Sciatic nerve (tissue), 2 donors: ENCODE measurements at regions not wholly inside any gene's neighbourhood (a gene's known extent, or its start where the extent isn't known, plus 50 kb on each side); places are given as distances from the start of the nearest gene placed in this dataset.

Source experiments
- ATAC-seq: fragments of 200-7000 bp; cut with Tn5 transposase; one replicate; pipeline ENCODE4 v1.9.1; 2020; ENCODE audit warnings: mild to moderate bottlenecking, moderate library complexity
- DNase-seq: peaks from one replicate; pipeline ENCODE4 v3.0.0-alpha.2; 2020; ENCODE audit warnings: low spot score
- intact Hi-C: fragments of 100-400 bp; cut with DNase I; formaldehyde crosslinking; loops from one replicate; pipeline ENCODE4 v1.14.2; 2022
- donor health status: DM: no; HTN: no; CAD: no.
- donor health status: DM: no; HTN: no; CAD: no.

GRCh38 chr14:65261946-65262345, 150.6 kb upstream of the FUT8 start:
- intact Hi-C loops, result no loop called here
- no peak for DNase-seq
- no peak for ATAC-seq

GRCh38 chr14:65263177-65263788, 149.2 kb upstream of the FUT8 start:
- no peak for DNase-seq
- ATAC-seq, result no peak
- intact Hi-C loops, result no loop called here

- ATAC-seq, result no peak
- DNase-seq, result no peak
- intact Hi-C loops, result no loop called here
Measured at GRCh38 chr14:65267856-65268255, 144.7 kb upstream of the FUT8 start.

GRCh38 chr14:65268594-65268993, 143.9 kb upstream of the FUT8 start:
- intact Hi-C loops, result no loop called here
- no peak for DNase-seq
- ATAC-seq, result no peak

- no peak for DNase-seq
- ATAC-seq, result no peak
- intact Hi-C loops, result no loop called here
Measured at GRCh38 chr14:65269732-65270131, 142.8 kb upstream of the FUT8 start.

GRCh38 chr14:65277027-65277426, 135.5 kb upstream of the FUT8 start:
- DNase-seq (no peak), ATAC-seq (no peak)
- intact Hi-C loops, result no loop called here

- ATAC-seq (peak; percentile 29), DNase-seq (no peak)
- intact Hi-C loops, result no loop called here
Measured at GRCh38 chr14:65277580-65278270, 134.8 kb upstream of the FUT8 start.

- intact Hi-C loops, result no loop called here
- no peak for ATAC-seq
- no peak for DNase-seq
Measured at GRCh38 chr14:65278589-65278988, 133.9 kb upstream of the FUT8 start.

GRCh38 chr14:65279510-65279909, 133.0 kb upstream of the FUT8 start:
- intact Hi-C loops, result no loop called here
- DNase-seq, result no peak
- no peak for ATAC-seq

GRCh38 chr14:65279958-65280357, 132.6 kb upstream of the FUT8 start:
- DNase-seq, result no peak
- no peak for ATAC-seq
- intact Hi-C loops, result no loop called here

GRCh38 chr14:65280653-65281052, 131.9 kb upstream of the FUT8 start:
- no peak for DNase-seq

GRCh38 chr14:65281991-65282895, 130.3 kb upstream of the FUT8 start:
- ATAC-seq, result peak; percentile 68
- intact Hi-C loops, result no loop called here
- DNase-seq, result no peak

More at GRCh38 chr14:65280653-65281052, 131.9 kb upstream of the FUT8 start:
- no peak for ATAC-seq
- intact Hi-C loops, result no loop called here

- DNase-seq (no peak), ATAC-seq (no peak)
- intact Hi-C loops, result no loop called here
Measured at GRCh38 chr14:65282896-65283253, 129.7 kb upstream of the FUT8 start.

- ATAC-seq, result no peak
Measured at GRCh38 chr14:65286443-65286842, 126.1 kb upstream of the FUT8 start.

GRCh38 chr14:65287264-65288131, 125.0 kb upstream of the FUT8 start:
- DNase-seq (no peak), ATAC-seq (no peak)
- intact Hi-C loops, result no loop called here

More at GRCh38 chr14:65286443-65286842, 126.1 kb upstream of the FUT8 start:
- no peak for DNase-seq
- intact Hi-C loops, result no loop called here

- no peak for ATAC-seq
- intact Hi-C loops, result no loop called here
- DNase-seq, result no peak
Measured at GRCh38 chr14:65290830-65291229, 121.7 kb upstream of the FUT8 start.

GRCh38 chr14:65291531-65291930, 121.0 kb upstream of the FUT8 start:
- ATAC-seq, result no peak
- no peak for DNase-seq
- intact Hi-C loops, result no loop called here

- ATAC-seq, result no peak
- DNase-seq, result no peak
- intact Hi-C loops, result no loop called here
Measured at GRCh38 chr14:65294816-65295215, 117.7 kb upstream of the FUT8 start.

- intact Hi-C loops, result no loop called here
- ATAC-seq (no peak), DNase-seq (no peak)
Measured at GRCh38 chr14:65296402-65296801, 116.1 kb upstream of the FUT8 start.
